Stomach (tissue), 8 donors: ENCODE measurements at regions not wholly inside any gene's neighbourhood (a gene's known extent, or its start where the extent isn't known, plus 50 kb on each side); places are given as distances from the start of the nearest gene placed in this dataset.

Experiments
- DNase-seq, 2 donors: peaks; one replicate each; pipeline versions ENCODE4 v3.0.0 to v3.0.0-alpha.2; 2013 to 2019
- H3K27ac ChIP-seq, 5 donors: fragments of 200-600 bp in 4 of 5; sonication (generic) in 4 of 5; one replicate each; pipeline ENCODE4 v1.5.1; 2013 to 2019; ENCODE audit warnings: mild to moderate bottlenecking in 1 of 5, moderate library complexity in 1 of 5
- H3K27me3 ChIP-seq, 3 donors: fragments of 200-600 bp; sonication (generic); one replicate each; pipeline ENCODE4 v1.5.1; 2017 to 2019; ENCODE audit warnings: mixed run types in 1 of 3
- H3K36me3 ChIP-seq, 4 donors: fragments of 200-600 bp; sonication (generic); 1 replicate in 3 of 4; 2 replicates in 1 of 4; pipeline ENCODE4 v1.5.1; 2016 to 2019
- H3K4me1 ChIP-seq, 4 donors: fragments of 200-600 bp; sonication (generic); one replicate each; pipeline ENCODE4 v1.5.1; 2016 to 2019
- H3K4me3 ChIP-seq, 4 donors: fragments of 200-600 bp; sonication (generic) in 3 of 4; one replicate each; pipeline ENCODE4 v1.5.1; 2016 to 2019; ENCODE audit warnings: mild to moderate bottlenecking in 1 of 4
- H3K9me3 ChIP-seq, 4 donors: fragments of 200-600 bp; sonication (generic); one replicate each; pipeline ENCODE4 v1.5.1; 2016 to 2019
- EP300 ChIP-seq: sonication (generic); formaldehyde crosslinking; IDR thresholded peaks from one replicate; pipeline ENCODE4 v1.6.1; 2017; ENCODE audit warnings: antibody characterized with exemption
- POLR2A ChIP-seq, 4 donors: fragments of 450-650 bp; IDR thresholded peaks; one replicate each; pipeline ENCODE4 v1.6.1; 2016; ENCODE audit warnings: antibody characterized with exemption in 4 of 4, control low read depth in 2 of 4, mild to moderate bottlenecking in 1 of 4, moderate library complexity in 1 of 4
- POLR2AphosphoS5 ChIP-seq, 3 donors: sonication (generic); formaldehyde crosslinking; IDR thresholded peaks; one replicate each; pipeline ENCODE4 v1.6.1; 2016; ENCODE audit warnings: antibody characterized with exemption in 3 of 3
- WGBS, 5 donors: extraction: QIAGEN DNeasy Blood & Tissue Kit in 3 of 5; methylation state at CpG; one replicate each; pipeline versions ENCODE4 v1.1.5 to v1.1.7; 2013 to 2018; 5-methylcytosine and 5-hydroxymethylcytosine counted together
- intact Hi-C: fragments of 100-400 bp; cut with DNase I; formaldehyde crosslinking; loops from one replicate; pipeline ENCODE4 v1.15.1; 2023; ENCODE audit warnings: low total_unique reads
- TF ChIP-seq, protein P1 (sequence below), 7 experiments: fragments of 450-650 bp in 4 of 7; fragments of 200-600 bp in 3 of 7; sonication (generic) in 3 of 7; IDR thresholded peaks; one replicate each; pipeline ENCODE4 v1.5.1; 2016 to 2019; ENCODE audit warnings: antibody characterized with exemption in 7 of 7, control low read depth in 2 of 7, mild to moderate bottlenecking in 1 of 7
- donor health status: healthy with polysubstance abuse.
- donor health status: Bipolar disorder and iron deficiency.
- donor health status: healthy.

DNA sequence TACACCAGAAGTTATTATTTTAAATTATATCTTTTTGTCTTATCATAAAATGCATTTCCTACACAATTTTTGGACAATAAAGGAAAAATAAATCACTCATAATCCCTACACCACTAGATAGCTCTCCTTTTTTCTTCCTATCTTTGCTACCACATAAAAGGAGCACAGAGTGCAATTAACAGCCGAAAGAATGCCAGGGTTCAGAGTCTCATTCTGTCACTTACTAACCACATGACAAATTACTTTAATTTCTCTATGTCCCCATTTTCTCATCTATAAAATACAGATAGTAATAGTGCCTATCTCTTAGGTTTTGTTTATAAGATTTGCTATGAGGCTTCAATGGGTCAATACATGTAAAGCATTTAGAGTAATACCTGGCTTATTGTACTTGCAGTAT lies 158.7 kb upstream of the GRIN3A start:
- Histone ChIP-seq H3K4me1 (no peaks in the 10 kb centered on the region), H3K9me3 (no peaks in the 10 kb centered on the region), H3K36me3 (no peaks in the 10 kb centered on the region), H3K27ac (no peak overlapping the region), H3K27me3 (no peaks in the 10 kb centered on the region), H3K4me3 (no peak overlapping the region)
- TF ChIP-seq POLR2A (IDR thresholded peaks at IDR 0.05) = no peak
- no peak for TF ChIP-seq POLR2AphosphoS5 (IDR thresholded peaks at IDR 0.05)
- TF ChIP-seq, protein P1, sequence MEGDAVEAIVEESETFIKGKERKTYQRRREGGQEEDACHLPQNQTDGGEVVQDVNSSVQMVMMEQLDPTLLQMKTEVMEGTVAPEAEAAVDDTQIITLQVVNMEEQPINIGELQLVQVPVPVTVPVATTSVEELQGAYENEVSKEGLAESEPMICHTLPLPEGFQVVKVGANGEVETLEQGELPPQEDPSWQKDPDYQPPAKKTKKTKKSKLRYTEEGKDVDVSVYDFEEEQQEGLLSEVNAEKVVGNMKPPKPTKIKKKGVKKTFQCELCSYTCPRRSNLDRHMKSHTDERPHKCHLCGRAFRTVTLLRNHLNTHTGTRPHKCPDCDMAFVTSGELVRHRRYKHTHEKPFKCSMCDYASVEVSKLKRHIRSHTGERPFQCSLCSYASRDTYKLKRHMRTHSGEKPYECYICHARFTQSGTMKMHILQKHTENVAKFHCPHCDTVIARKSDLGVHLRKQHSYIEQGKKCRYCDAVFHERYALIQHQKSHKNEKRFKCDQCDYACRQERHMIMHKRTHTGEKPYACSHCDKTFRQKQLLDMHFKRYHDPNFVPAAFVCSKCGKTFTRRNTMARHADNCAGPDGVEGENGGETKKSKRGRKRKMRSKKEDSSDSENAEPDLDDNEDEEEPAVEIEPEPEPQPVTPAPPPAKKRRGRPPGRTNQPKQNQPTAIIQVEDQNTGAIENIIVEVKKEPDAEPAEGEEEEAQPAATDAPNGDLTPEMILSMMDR (IDR thresholded peaks at IDR 0.05) = no peak
- no peak for DNase-seq
- WGBS, 5 donors = 64 to 79% (median 79%) methylated on average over 1 of the region's 1 CpG
- intact Hi-C loops = no loop called here

DNA sequence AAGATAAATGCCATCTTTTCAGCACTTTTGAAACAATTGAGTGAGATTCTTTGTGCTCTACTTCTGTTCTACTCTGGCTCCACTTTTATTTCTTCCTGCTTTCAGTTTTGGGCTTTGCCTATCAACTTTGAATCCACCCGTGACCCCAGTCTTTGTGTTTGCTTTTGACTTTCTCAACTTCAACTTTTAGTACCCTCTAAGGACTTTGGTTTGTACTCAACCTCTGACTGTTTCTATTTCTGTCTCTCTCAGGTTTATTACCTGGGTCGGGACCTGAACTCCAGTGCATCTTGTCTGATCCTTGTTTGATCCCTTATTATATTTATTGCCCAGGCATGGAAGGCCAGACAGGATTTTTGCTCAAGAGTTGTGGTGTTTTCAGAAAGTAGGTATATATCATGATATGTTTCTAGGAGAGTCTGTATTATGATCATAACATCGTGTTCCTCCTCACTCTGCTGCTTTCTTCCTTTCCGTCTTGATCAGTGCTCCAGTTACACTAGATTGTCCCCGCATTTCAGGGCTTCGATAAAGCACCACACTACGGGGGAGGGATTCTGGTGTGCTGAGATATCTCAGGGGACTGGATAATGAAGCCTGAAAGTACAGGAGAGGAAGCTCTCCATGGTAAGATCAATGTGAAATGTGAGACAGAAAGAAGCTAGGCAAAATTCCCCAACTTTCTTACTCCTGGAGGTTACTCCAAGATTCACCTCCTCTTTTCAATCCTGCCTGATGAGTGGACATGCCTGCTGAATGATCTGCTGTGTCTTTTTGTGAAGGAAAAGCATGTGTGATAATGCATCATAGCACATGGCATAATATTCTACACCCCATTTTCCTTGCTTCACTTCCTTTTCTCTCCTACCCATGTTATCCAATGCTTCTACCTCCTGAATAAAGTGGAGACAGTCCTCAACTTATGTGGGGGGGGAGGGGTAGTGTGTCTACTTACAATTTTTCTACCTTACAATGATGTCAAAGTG lies 155.5 kb upstream of the GRIN3A start:
- Histone ChIP-seq H3K27ac (no peak overlapping the region), H3K27me3 (no peaks in the 10 kb centered on the region), H3K4me1 (no peaks in the 10 kb centered on the region), H3K9me3 (no peaks in the 10 kb centered on the region), H3K4me3 (no peak overlapping the region), H3K36me3 (no peaks in the 10 kb centered on the region)
- no peak for TF ChIP-seq EP300
- TF ChIP-seq POLR2A (IDR thresholded peaks at IDR 0.05) = no peak
- TF ChIP-seq, protein P1 (IDR thresholded peaks at IDR 0.05) = no peak
- no peak for TF ChIP-seq POLR2AphosphoS5 (IDR thresholded peaks at IDR 0.05)
- intact Hi-C loops = no loop called here
- 71 to 81% (median 76%) methylated on average over 7 of the region's 7 CpGs for WGBS, 5 donors
- no peak for DNase-seq

DNA sequence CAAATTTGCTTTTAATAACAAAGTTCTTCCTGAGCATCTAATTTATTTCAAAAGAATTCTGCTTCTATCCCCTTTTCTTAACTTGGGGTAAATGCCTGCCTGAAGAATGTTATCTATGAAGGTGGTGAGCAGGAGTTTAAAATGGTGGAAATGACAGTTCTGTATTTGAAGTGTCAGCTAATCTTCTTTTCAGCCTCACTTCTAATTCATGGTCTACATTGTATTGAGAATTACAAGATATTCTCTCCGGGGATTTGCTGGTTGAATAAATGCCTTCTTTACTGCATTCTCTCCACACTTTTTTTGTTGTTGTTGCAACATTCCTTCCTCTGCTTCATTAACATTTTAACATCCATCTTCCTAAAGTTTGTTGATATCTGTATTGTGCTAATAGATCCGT lies 143.1 kb upstream of the GRIN3A start:
- Histone ChIP-seq H3K27ac (no peak overlapping the region), H3K4me3 (no peak overlapping the region), H3K9me3 (no peaks in the 10 kb centered on the region), H3K36me3 (no peaks in the 10 kb centered on the region), H3K4me1 (no peaks in the 10 kb centered on the region), H3K27me3 (no peaks in the 10 kb centered on the region)
- TF ChIP-seq, protein P1 (IDR thresholded peaks at IDR 0.05) = no peak
- no peak for TF ChIP-seq POLR2AphosphoS5 (IDR thresholded peaks at IDR 0.05)
- TF ChIP-seq POLR2A (IDR thresholded peaks at IDR 0.05) = no peak
- no peak for TF ChIP-seq EP300
- 57 to 73% (median 69%) methylated on average over 2 of the region's 2 CpGs for WGBS, 5 donors
- no peak for DNase-seq
- intact Hi-C loops = no loop called here

DNA sequence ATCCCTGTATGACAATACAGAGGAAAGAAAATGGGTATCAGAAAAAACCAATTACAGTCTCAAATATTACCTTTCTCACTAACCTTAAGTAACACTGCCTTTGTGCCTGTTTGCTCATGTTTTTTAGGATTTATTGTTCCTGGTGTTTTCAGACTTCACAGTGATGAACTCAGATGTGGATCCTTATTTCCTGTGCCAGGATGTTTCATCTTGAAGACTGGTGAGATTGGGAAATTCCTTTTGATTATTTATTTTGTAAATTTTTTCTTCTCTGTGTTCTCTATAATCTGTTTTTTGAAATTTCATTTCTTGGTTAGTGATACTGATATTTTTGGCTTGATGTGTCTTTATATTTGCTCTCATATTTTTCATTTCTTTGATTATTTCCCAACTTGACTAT lies 142.4 kb upstream of the GRIN3A start:
- no peaks in the 10 kb centered on the region for H3K27me3 ChIP-seq
- H3K9me3 ChIP-seq = no peaks in the 10 kb centered on the region
- DNase-seq = no peak
- intact Hi-C loops = no loop called here
- no peak overlapping the region for H3K4me3 ChIP-seq
- no peak overlapping the region for H3K27ac ChIP-seq
- H3K4me1 ChIP-seq = no peaks in the 10 kb centered on the region
- no peaks in the 10 kb centered on the region for H3K36me3 ChIP-seq
- no peak for TF ChIP-seq POLR2A (IDR thresholded peaks at IDR 0.05)
- TF ChIP-seq POLR2AphosphoS5 (IDR thresholded peaks at IDR 0.05) = no peak
- TF ChIP-seq, protein P1 (IDR thresholded peaks at IDR 0.05) = no peak
- no peak for TF ChIP-seq EP300
